ENCODE measurements at regions not wholly inside any gene's neighbourhood (a gene's known extent, or its start where the extent isn't known, plus 50 kb on each side); places are given as distances from the start of the nearest gene placed in this dataset.
"Not testable (repeated sequence)": the region's sequence is repeated elsewhere in the genome, so short reads cannot be mapped to it uniquely, and the experiment has no call there.

DNA sequence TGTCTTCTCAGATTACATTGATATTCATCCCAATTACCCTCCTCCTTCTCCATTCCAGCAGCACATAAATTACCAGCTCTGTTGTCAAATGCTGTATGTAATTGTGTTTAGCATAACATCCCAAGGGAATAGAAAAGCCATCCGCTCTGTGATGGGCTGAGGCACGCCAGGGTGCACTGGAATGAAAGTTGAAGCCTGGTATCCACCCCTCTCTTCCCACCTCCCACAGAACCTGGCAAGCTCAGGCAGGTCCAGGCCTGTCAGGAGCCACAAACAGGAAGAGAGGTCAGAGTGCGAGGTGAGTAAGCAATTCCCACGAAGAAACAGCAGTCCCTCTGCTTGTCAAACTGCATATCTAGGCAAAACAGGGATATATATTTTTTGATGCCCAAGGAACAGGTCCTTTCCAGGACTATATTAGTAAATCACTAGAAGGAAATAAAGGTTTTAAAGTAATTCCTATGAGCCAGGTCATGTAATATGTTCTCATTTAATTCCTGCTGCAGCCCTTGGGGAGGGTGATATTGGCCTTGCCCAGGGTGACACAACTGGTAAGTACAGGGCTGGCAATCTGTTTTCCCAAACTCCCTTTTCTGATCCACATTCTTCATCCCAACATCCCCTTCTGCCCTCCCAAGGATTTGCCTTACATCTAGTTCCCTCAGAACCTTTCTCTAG is 155.6 kb upstream of the GHITM start:
- DNase-seq (ENCODE audit: low read depth in 2 of 2) = no peak

DNA sequence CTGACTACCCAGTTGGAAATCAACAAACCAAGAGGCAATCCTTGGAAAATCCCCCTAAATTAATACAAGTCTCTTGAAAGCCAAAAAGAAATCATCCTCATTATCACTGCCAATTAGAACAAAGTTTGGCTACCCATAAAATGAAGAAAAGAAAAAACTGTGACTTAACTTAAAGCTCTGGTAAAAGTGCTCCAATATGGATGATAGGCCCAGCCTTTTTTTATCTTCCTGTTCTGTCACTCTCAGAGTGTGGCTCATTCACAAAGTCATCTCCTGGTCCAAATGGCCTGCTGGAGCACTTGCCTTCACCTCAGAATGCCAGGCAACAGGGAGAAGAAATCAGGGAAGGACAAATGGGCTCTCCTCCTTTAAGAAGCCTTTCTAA is 155.1 kb upstream of the GHITM start:
- no peak for DNase-seq (ENCODE audit: low read depth in 2 of 2)

DNA sequence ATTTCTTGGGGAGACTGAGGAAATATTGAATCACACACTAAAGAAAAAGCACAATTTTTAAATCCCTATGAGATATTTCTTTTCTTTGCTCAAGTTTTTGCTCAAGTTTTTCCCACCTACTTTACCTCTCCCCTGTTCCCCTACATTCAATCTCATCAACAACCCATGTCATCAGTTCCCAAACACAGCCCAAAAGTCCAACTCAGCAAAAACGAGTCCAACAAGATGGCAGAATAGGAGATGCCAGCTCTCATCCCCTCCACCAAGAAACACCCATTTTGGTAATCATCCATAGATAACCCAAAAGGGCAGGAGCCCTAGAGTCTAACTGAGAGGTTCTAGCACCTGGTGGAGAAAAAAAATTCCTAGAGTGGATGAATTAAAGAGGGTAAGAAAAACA is 152.5 kb upstream of the GHITM start:
- DNase-seq (ENCODE audit: low read depth in 2 of 2) = no peak

DNA sequence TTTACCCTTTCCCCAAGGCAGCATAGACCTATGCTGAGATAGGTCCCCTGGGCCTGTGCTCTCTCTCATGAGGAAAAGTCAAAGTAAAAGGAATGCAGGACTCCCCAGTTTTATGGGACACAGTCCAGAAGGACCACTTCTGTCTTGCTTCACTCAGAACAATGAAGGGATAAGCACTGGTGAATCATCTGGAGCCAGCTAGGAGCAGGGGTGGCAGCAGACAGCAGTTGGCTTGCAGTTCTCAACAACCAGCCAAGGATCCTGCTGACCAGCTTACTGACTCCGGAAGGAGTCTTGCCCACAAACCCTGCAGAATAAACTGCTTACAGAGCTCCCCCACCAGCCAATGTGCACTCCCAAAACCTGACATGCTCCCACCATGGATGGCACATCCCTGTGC is 152.1 kb upstream of the GHITM start:
- DNase-seq (ENCODE audit: low read depth in 2 of 2) = no peak

DNA sequence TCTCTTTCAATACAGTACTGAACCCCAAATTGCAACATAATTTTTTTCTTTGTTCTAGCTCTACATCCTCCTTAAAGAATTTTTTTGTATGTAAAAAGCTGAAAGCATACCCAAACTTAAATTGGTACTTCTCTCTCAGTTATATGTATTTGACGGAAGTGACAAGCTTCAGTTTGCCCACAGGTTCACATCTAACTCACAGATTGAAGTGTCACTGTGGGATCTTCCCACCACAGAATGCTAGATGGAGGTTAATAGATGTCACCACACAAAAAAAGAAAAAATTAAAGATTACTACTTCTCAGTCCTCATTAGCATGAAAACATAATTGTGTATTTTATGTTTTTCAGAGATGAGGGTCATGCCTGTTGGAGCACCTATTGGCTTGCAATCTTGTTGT is 150.9 kb upstream of the GHITM start:
- DNase-seq (ENCODE audit: low read depth in 2 of 2) = no peak

DNA sequence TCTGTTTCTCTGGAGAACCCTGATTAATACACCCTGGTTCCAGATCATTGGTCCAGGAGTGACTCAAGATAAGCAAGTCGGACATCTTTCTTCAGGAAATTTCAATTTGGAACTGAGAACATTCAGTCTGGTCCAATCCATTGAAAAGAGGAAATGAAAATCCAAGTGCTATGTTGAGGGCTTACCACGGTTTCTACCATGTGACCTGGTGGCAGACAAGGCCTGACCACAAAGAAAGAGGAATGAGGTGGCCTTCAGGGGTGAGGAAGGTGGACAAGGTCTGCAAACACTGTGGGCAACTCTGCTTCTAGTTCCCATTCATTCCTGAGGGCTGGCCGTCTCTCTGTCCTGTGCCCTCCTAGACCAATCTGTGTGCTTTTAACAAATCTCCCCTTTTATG is 149.2 kb upstream of the GHITM start:
- no peak for DNase-seq (ENCODE audit: low read depth in 2 of 2)

DNA sequence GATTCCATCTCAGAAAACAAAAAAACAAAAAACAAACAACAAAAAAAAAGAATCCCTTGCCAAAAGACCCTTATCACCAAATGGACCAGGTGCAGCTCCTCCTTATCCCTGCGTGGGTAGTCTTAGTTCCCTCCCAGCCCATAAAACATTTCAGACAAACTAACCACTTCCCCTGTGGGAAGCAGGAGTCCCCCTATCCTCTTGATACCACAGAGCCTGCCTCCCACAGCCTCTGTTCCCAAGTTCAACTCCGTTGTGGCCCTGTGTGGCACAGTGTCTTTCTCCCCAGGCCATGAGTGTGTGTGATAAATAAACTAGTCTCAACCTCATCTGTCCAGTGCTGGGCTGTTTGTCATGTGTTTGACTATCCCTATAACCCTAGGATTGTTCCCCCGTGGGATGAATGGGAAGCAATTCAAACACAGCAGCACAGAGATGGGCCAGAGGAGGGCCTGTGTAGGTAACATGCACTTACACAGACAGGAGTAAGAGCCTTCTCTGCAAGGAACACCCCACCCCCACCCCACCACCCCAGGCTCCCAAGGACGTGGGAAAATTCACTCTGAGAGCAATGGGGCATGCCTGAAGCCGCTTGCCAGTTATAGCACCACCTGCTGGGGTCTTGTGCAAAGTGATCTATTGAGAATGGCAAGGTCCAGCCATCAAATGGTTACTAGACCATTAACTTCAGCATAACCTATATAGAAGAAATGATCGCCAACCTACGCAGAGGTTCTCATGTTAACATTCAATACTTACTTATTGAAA is 147.1 kb upstream of the GHITM start:
- DNase-seq (ENCODE audit: low read depth in 2 of 2) = no peak

DNA sequence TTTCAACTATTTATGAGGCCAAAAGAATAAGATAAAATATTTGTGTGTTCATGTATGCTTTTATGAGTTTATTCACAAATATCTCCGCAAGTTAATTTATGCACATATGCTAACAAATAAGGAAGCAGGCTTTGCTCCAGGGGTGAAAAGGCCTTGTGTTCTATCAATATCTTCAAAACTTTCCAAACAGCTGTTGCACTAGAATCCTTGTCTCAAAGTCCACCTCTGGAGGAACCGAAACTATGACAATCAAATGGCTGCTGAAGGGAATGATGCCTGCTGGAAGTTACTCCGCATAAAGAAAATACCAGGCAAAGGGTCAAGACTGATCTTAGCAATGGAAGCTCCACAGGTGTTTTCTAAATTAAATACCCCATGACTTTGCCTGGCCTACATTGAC is 145.0 kb upstream of the GHITM start:
- DNase-seq (ENCODE audit: low read depth in 2 of 2) = no peak

DNA sequence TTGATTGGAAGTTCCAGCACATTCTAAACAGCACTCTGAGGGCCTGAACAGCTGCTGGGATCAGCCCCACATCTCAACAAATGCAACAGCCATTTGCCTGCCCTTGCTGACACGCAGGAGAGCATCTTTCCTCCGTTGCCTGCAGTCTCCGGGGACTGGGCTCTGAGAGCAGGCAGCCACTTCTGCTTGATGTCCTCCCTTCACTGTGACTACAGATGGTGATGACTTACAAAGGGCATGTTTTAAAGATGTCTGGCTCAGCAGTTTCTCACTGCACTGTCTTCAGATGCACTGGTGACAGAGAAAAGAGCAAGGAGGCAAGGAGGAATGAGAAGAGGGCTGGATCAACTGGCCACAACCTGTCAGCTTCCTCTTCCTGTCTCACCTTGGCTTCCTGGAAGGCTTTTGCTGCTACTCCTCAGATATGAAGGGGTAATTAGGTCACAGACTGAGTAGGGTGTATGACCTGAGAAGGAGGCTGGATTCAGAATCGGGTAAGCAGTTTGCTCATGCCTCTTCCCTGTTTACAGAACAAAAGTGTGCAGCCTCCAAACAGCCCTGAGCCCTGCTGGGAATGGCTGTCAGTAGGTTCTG is 143.5 kb upstream of the GHITM start:
- no peak for DNase-seq (ENCODE audit: low read depth in 2 of 2)

DNA sequence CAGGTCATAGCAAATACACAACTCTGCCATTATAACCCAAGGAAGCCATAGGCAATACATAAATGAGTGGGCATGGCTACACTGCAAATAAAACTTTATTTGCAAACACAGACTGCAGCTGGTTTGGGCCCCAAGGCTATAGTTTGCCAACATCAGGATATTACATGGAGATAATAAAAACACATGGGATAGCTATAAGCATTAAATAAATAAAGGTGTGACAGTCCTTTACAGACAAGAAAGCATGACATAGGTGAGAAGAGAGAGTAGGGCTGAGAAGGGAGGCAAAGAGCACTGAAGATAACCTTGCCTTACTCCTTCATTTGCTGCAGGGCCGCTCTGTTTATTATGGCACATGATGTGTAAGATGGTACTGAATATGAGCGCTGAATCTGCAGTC is 135.1 kb upstream of the GHITM start:
- DNase-seq (ENCODE audit: low read depth in 2 of 2) = no peak

DNA sequence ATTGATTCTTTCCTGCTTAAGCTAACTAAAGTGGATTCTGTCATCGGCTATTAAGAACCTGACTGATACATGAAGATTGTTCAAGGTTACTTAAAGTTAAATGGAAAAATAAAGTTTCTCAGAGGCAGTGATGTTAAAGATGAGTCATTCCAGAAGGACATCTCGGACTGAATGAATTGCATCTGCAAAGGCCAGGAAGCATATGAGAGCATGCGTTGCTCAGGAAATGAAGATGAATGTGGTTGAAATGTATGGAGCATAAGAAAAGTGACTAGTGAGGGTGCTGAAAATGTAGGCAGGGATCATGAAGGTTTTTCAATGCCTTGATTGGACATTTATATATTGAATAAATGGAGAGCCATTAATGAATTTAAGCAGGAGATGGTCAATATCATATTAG is 133.9 kb upstream of the GHITM start:
- no peak for DNase-seq (ENCODE audit: low read depth in 2 of 2)

DNA sequence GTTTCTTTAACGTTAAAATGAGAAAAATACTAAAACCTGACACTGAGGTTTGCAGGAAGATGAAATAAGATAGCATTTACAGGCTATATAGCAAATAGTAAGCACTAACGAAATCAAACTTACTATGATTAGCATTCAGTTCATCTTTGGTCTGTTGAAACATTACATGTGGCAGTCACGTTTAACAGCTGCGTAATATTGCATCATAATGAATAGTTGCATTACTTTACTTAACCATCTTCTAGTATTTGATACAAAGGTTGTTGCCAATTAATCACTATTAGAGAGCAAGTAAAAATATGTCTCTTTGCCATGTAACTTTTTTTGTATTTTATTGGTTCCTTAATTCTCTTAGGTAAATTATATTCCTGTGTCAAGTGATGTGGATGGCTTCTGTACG is 131.8 kb upstream of the GHITM start:
- DNase-seq (ENCODE audit: low read depth in 2 of 2) = no peak

DNA sequence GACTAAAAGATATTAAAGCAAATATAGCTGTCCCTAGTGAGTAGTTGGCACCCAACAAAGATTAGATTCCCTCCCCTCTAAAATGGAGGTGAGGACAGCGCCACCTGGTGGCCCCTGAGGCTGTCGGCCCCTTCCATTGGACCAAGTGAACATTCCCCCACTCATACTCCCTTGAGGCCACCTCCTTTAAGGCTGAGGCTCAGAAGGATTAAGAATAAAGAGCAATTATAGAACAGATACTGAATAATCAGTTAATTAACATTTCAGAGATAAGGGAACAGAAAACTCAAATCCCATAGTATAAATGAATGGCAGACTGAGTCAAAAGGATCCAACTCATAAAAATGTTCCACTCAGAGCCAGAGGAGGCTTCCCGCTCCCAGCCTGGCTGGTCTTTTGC is 130.4 kb upstream of the GHITM start:
- no peak for DNase-seq (ENCODE audit: low read depth in 2 of 2)

DNA sequence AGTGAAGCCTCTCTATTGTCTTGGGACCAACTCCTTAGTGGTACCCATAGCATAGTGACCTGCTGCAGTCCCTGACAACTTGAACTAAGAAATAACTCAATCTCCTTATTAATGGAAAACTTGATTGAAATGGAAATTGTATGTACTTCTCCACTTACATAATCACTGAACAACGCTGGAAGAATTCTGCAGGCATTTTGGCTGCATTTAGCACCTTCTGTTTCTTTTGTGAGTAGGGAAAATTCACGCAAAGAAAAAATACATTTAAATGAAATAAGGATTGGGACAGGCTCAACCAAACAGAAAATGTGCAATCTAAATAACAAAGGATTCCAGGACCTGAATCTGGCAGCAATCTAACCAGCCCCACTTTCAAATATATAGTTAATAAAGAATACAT is 126.9 kb upstream of the GHITM start:
- no peak for DNase-seq (ENCODE audit: low read depth in 2 of 2)

DNA sequence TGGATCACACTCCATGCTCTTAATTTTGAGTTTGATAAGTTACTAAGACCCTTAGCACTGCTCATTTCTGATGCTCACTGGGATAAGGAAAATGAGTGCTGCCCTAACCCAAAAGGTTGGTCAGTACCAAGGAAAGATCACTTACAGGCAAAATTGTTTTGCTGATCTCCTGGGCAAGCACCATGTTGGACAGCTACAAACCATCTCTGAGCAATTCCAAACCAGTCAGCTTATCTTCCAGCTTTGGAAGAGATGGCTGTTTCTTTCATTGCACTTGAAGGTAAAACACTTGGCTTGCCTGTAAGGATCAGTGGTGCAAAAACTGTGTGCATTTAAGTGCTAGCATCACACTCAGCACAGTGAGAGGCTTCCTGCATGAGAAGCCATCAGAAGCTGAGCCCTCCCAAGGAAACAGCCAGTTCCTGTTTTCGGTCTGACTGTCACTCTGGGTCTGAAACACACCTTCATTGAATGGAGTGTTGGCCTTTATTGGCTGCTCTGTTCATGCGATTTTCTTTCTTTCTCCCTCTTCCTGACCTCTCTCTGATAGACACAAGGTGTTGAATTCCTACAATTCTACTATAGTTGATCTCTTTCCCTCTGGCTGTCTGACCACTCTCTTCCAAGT is 126.4 kb upstream of the GHITM start:
- DNase-seq (ENCODE audit: low read depth in 2 of 2) = no peak

DNA sequence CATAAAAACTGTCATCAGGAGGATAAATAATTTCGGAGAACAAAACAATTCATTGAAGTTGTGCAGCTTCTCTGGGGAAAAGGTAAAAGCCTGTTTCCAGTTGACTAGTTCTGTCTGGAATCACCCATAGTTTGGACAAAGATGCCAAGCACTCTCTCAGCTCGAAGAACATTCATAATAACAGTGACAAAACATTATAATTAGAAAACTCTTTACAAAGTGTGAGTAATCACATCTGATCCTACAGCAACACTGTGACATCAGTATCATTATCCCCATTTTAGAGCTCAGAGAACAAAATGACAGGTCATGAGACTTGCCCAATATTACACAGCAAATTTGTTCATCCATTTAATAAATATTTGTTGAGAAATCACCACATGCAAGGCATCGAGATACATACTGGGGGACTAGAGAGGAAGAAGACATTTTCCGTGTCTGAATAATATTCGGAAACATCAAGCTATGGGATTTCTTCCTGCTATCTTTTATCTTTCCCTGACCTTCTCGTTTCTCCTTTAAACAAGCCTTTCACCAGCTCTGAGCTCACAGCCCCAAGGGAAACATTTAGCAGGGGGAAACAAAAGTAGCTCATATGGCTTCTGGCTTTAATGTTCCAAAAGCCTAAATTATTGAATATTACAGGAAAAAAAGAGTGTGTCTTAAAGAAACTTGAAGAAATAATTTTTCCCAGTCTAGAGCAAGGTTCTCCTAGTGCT is 123.3 kb upstream of the GHITM start:
- no peak for DNase-seq (ENCODE audit: low read depth in 2 of 2)

DNA sequence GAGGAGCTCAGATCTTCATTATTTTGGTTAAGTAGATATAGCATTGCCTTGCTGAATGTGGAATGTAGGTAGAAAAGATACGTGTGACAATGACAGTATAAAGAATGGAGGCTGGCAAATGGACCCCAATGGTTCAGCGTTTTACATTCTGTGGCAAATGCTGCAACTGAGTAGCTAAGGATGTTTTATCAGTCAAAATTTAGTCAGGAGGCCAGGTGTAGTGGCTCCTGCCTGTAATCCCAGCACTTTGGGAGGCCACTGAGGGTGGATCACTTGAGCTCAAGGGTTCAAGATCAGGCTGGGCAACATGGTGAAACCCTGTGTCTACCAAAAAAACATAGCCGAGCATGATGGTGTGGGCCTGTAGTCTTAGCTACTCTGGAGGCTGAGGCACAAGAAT is 120.5 kb upstream of the GHITM start:
- DNase-seq (ENCODE audit: low read depth in 2 of 2) = no peak

DNA sequence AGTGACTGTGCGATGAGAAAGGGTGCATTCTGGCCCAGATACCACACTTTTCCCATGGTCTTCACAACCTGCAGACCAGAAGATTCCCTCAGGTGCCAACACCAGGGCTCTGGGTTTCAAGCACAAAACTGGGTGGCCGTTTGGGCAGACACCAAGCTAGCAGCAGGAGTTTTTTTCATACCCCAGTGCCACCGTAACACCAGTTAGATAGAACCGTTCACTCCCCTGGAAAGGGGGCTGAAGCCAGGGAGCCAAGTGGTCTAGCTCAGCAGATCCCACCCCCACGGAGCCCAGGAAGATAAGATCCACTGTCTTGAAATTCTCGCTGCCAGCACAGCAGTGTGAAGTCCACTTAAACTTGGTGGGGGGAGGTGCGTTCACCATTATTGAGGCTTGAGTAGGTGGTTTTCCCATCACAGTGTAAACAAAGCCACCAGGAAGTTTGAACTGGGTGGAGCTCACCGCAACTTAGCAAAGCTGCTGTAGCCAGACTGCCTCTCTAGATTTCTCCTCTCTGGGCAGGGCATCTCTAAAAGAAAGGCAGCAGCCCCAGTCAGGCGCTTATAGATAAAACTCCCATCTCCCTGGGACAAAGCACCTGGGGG is 119.4 kb upstream of the GHITM start:
- not testable (repeated sequence) for DNase-seq (ENCODE audit: low read depth in 2 of 2)

DNA sequence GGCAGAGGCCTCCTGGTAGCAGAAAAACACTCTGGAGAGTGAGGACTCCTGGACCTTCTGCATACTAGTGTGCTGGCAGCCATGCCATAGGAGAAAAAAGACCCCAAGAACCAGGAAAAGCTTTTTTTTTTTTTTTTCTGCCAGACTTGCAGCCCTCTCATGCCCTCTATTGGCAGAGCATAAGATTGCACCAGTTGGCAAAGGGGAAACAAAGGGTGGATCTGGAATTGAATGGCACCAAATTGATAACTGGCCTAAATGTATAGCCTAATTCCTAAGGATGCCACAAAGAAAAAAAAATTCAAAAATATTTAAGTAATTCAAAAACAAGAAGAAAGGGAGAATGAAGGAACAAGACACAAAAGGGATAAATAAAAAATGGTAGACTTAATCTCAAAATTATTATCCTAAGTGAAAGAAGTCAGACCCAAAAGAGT is 112.5 kb upstream of the GHITM start:
- no peak for DNase-seq (ENCODE audit: low read depth in 2 of 2)

DNA sequence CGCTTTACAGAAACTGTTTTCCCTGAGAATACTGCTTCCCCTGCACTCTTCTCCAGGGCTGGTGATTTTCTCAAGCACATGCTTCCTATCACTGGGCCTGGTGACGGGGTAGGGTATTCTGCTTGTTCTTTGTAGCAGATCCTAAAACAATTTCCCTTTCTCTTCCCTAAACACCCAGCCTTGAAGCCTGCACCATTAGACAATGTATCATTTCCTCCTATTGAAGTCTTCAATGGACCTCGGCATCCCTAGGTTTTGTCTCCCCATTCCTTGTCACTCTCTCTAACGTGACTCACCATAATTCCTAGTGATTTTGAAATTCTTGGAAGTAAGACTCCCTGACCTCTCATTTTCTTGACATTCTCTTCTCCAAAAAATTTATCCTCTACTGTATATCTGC is 109.5 kb upstream of the GHITM start:
- no peak for DNase-seq (ENCODE audit: low read depth in 2 of 2)

DNA sequence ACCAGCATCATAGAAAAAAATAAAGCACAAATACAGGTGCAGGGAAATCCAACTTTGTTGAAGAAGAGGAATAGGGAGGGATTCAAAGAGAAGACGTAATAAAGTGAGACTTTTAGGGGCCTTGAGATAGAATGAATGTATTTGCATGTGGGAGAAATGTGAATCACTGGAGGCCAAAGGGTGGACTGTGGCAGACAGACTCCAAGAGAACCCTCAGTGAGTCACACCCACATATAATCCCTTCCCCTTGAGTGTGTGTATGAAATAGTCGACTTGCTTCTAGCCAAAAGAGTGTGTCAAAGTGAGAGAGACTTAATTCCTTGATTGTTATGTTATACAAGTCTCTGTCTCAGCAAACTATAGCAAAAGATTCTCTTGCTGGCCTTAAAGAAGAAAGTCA is 101.3 kb upstream of the GHITM start:
- no peak for DNase-seq (ENCODE audit: low read depth in 2 of 2)

DNA sequence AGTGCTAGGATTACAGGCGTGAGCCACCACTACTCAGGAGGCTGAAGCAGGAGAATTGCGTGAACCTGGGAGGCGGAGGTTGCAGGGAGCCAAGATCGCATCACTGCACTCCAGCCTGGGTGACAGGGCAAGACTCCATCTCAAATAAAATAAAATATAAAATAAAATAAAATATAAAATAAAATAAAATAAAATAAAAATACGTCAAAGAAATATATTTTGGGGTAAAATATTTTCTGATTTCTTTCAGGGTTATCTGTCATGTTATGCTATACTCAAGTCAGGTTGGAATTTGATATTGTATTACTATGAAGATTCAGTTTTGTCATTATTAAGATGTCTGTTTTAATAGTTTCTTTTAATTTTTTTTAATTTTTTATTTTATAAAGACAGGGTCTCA is 99.4 kb upstream of the GHITM start:
- DNase-seq (ENCODE audit: low read depth in 2 of 2) = no peak

Data from fibroblast of skin of left biceps (primary cell).